NCI-H1105 treated with DMSO at 0.1 percent for 48 hours (cell line): ENCODE measurements at regions not wholly inside any gene's neighbourhood (a gene's known extent, or its start where the extent isn't known, plus 50 kb on each side); places are given as distances from the start of the nearest gene placed in this dataset.

Experiments used
- DNase-seq: peaks from one replicate; lab custom pipeline; 2025; lab: John Stamatoyannopoulos, UW

- no peak for DNase-seq
Measured at GRCh38 chr22:26894362-26894761, 237.0 kb downstream of the MIAT start.

GRCh38 chr22:26894766-26895485 is 237.5 kb downstream of the MIAT start:
- no peak for DNase-seq

GRCh38 chr22:26897384-26897783 is 240.0 kb downstream of the MIAT start:
- DNase-seq = no peak

GRCh38 chr22:26898946-26899605 is 241.7 kb downstream of the MIAT start:
- DNase-seq = peak; percentile 49

DNA sequence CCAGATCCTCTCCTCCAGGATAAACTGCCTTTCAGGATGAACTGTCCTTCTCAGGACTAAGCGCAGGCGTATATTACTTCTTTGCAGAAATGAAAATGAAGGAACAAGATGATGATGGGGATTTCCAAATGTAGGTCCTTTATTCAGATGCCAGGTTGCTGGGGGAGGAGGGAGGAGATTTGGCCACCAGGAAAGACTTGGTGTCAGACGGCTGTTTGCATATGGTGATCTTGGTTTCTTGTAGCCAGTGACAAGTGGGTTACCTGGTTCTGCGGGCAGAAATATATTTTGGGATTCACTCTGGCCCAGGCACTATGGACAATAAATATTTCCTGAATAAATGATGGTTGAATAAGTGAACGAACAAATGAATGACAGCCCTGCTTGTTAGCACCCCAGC is 243.4 kb downstream of the MIAT start:
- no peak for DNase-seq

- no peak for DNase-seq
Measured at GRCh38 chr22:26901198-26901816, 243.9 kb downstream of the MIAT start.

DNA sequence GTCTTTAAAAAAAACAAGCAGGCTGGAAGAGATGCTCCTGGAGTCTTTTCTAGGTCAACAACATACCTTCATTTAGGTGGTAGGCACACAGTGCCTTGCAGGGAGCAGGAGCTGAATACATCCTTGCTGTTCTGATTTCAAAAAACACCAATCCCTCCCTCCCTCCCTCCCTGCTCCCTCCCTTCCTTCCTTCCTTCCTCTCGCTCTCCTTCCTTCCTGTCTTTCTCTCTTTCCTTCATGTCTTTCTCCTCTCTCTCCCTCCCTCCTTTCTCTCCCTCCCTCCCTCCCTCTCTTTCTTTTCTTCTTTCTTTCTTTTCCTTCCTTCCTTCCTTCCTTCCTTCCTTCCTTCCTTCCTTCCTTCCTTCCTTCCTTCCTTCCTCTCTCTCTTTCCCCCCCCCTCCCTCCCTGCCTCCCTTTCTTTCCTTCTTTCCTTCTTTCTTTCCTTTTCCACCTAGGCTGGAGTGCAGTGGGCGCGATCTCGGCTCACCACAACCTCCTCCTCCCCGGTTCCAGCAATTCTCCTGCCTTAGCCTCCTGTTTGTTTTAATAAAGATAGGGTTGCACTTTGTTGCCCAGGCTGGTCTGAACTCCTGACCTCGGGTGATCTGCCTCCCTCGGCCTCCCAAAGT is 245.1 kb downstream of the MIAT start:
- no peak for DNase-seq

DNA sequence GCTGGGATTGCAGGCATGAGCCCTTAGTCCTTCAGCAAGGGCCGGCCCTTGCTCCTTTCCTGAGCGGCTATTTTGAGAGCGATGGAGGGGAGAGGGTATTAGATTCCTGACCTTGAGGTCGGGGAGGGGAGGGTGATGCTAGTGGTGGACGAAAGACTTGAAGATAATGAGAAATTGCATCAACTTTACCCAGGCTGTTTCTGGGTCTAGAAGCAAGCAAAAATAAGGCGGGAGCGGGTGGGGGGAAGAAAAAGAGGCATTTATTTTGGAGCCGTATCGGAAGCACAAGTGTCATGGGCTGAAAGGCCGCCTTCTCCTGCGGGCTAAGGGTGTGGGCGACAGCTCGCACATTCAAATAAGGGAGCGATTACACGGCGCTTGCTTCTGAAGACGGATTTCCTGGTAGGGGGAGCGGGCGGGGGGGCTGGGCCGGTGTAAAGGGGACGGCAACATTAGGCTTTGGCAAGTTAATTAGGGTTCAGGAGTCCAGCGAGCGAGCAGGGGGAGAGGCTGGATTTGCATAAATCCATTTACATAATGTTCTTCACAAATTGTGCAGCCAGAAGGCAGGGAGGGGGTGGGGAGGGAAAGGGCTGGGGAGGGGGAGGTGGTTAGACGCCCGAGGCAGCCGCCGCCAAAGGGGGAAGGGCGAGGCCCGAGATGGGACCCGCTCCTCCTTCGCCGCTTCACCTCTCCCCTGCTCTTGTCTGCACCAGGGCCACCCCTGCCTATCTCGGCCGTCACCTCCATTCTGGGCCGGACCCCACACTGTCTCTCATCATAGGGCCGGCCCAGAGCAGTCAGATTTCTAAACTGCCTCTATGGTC is 245.9 kb downstream of the MIAT start:
- DNase-seq = no peak

DNA sequence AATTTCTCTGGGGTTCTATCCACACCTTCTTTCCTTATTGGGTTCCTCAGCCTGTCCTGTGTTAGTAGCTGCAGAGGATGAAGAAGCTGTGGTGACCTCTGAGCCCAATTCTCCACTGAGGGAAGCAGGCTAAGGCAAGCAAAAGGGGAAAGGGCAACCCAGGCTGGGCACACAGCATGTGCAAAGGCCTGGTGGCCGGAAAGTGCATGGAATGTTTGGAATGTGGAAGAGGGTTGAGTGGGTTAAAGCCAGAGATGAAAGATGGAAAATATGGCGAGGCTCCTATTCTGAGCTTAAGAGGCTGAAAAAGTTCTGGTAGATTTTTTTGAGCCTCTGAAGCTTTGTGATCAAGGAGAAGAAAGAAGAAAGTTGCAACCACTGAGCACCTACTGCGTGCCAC is 247.1 kb downstream of the MIAT start:
- no peak for DNase-seq

DNA sequence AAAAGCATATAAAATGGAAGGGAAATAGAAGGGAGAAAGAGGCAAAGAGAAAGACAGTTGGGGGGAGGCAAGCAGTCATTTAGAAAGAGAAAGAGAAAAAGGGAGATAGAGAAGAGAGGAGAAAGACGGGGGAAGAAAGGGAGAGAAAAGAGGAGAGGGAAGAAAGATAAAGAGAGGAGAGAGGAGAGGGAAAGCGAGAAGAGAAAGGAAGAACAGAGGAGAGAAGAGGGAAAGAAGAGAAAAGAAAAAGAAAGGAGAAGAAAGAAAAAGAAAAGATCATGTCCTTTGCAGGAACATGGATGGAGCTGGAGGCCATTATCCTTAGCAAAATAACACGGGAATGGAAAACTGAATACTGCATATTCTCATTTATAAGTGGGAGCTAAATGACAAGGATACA is 247.7 kb downstream of the MIAT start:
- no peak for DNase-seq

DNA sequence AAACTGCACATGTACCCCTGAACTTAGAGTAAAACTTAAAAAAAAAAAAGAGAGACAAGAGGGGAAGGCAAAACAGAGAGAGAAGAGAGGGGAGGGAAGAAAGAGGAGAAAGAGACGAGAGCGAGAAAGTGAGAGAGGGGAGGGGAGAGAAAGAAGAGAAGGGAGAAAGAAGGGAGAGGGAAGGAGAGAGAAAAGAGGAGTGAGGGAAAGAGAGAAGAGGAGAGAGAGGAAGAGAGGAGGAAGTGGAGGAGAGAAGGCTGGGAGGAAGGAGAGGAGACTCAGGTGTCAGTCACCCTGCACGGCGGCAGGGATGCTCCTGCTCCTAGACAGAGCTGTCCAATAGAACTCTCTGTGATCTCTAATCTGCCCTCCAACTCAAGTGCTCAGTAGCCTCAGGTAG is 248.3 kb downstream of the MIAT start:
- no peak for DNase-seq

DNA sequence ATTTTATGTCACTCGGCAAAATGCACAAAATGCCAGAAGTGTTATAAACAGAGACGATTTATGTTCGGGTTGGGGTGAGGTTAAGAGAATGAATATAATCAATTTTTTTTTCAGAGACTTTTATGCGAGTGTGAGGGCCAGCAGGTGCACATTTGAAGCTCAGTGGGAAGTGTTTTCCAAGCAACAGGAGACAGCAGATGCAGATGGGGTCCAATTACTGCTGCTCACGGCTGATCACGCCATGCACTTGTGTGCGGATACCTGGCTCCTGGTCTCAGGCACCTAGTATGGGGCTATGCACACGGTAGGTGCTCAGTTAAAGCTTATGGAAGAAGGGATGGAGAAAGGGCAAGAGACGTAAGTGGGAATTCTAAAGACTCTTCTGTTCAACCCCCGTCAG is 249.1 kb downstream of the MIAT start:
- DNase-seq = peak; percentile 14

DNA sequence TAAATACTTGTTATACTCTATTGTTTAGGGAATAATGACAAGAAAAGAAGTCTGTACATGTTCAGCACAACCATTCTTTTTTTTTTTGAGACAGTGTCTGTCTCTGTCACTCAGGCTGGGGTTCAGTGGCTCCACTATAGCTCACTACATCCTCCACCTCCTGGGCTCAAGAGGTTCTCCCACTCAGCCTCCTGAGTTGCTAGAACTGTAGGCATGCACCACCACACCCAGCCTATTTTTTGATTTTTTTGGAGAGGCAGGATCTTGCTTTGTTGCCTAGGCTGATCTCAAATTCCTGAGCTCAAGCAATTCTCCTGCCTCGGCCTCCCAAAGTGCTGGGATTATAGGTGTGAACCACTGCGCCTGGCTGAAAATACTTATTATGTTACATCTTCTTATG is 250.0 kb downstream of the MIAT start:
- DNase-seq = no peak

DNA sequence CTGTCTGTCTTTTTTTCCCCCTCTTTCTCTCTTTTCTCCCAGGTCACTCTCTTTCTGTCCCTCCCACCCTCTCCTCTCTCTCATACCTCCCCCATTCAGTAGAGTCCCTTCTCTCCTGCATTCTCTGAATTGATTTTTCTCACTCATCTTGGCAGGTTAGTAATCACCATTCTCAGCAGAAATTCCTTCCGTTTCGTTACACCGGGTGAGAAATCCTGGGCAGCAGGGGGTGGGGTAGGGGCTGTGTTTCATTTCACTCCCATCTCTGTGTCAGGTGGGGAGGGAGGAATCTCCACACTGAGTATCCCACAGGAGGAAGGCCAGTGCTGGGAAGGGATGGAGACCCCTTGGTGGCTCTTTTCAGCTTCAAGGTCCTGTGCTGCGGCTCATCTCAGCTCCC is 253.5 kb downstream of the MIAT start:
- DNase-seq = no peak

DNA sequence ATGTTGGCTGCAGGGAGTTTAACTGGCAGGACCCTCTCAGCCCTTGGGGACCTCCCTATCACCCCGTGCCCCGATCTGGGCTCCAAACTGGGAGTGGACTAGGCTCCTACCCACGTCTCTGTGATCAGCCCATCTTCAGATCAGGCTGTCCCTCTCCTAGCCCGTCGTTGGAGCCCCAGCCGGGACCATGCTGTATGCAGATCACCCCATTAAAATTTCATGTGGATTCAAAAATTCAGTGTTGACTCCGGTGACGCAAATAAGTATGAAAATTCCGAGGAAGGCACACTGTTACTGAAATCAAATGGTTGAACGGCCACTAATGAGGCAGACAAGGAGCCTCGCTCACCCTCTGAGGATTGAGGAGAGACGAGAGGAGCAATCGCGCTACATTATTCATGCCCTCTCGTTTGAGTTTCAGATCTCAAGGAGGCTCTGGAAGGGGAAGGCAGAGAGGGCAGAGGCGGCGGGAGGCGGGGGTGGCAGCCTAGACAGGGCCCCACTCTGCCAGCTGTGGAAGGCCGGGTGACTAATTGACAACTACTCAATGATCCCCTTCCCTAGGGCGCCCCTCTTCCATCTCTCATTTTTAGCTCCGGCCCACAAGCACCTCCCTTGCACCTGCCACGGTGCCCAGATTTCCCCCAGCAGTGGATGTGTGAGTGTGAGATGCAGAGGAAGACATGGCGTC is 255.4 kb downstream of the MIAT start:
- DNase-seq = no peak

DNA sequence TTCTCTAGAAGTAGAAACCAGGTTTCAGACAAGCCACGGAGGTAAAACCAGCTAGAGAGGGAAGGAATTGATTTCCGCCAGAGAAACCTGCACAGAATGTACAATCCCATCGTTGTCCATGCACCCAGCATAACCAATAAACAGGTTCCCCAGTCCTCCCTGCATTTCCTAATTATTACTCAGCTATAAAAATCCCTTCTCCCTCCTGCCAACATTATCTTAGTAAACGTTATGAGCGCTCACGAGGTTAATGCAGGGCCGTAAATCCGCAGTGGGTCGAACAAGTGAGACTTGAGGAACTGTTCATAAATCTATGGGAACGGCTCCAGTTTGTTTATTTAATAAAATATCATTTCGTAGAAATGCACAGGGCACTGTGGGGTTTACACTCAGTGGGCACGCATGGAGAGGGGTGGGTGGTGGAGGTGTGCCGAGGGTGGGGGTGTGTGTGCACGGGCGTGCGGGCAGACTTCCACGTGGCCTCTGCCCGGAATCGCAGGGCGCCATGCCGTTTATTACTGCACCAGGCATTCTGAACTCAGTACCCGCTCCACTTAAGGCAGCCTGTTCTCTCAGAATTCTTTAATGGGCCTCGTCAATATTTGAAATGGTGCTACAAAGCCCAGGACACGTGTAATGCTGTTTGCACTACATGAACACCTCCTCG is 257.3 kb downstream of the MIAT start:
- no peak for DNase-seq

GRCh38 chr22:26916236-26916635 is 258.8 kb downstream of the MIAT start:
- DNase-seq = peak; percentile 55

GRCh38 chr22:26918226-26918625 is 260.8 kb downstream of the MIAT start:
- no peak for DNase-seq

GRCh38 chr22:26921726-26922125 is 264.3 kb downstream of the MIAT start:
- no peak for DNase-seq

GRCh38 chr22:26922806-26923205 is 265.4 kb downstream of the MIAT start:
- DNase-seq = no peak

- peak; percentile 13 for DNase-seq
Measured at GRCh38 chr22:26923531-26923930, 266.1 kb downstream of the MIAT start.
